Spleen (tissue), 11 donors: ENCODE measurements at regions not wholly inside any gene's neighbourhood (a gene's known extent, or its start where the extent isn't known, plus 50 kb on each side); places are given as distances from the start of the nearest gene placed in this dataset.

Source experiments
- DNase-seq: peaks from one replicate; pipeline ENCODE4 v3.0.0-alpha.2; 2020
- H3K27ac ChIP-seq, 8 donors: fragments of 200-600 bp; sonication (generic) in 7 of 8; 1 replicate in 4 of 8; 2 replicates in 4 of 8; pipeline versions ENCODE4 v1.5.0 to v1.8.0; 2016 to 2021; ENCODE audit warnings: inconsistent platforms in 4 of 8, mild to moderate bottlenecking in 4 of 8, moderate library complexity in 1 of 8
- H3K27me3 ChIP-seq, 7 donors: fragments of 200-600 bp; sonication (generic) in 6 of 7; replicated peaks in 1 of 7; 1 replicate in 4 of 7; 2 replicates in 3 of 7; pipeline versions ENCODE4 v1.5.0 to v1.8.0; 2016 to 2021; ENCODE audit warnings: inconsistent platforms in 3 of 7, mild to moderate bottlenecking in 1 of 7
- H3K36me3 ChIP-seq, 6 donors: fragments of 200-600 bp; sonication (generic) in 5 of 6; 1 replicate in 4 of 6; 2 replicates in 2 of 6; pipeline versions ENCODE4 v1.5.0 to v1.8.0; 2016 to 2021; ENCODE audit warnings: inconsistent platforms in 2 of 6
- H3K4me1 ChIP-seq, 6 donors: fragments of 200-600 bp; sonication (generic) in 5 of 6; 1 replicate in 3 of 6; 2 replicates in 3 of 6; pipeline versions ENCODE4 v1.5.0 to v1.8.0; 2016 to 2021; ENCODE audit warnings: inconsistent platforms in 3 of 6
- H3K4me3 ChIP-seq, 8 donors: fragments of 200-600 bp; sonication (generic) in 7 of 8; 1 replicate in 4 of 8; 2 replicates in 4 of 8; pipeline versions ENCODE4 v1.5.0 to v1.8.0; 2016 to 2021; ENCODE audit warnings: inconsistent platforms in 4 of 8, mild to moderate bottlenecking in 4 of 8, moderate library complexity in 2 of 8
- H3K9me3 ChIP-seq, 8 donors: fragments of 200-600 bp; sonication (generic) in 7 of 8; 1 replicate in 4 of 8; 2 replicates in 4 of 8; pipeline versions ENCODE4 v1.5.0 to v1.8.0; 2016 to 2021; ENCODE audit warnings: inconsistent platforms in 4 of 8
- CTCF ChIP-seq, 11 experiments: fragments of 200-600 bp in 7 of 11; fragments of 450-650 bp in 4 of 11; sonication (generic) in 4 of 11; IDR thresholded peaks in 8 of 11; conservative IDR thresholded peaks in 3 of 11; 1 replicate in 7 of 11; 2 replicates in 4 of 11; pipeline versions ENCODE4 v1.4.0 to v1.8.0; 2016 to 2021; ENCODE audit warnings: antibody characterized with exemption in 11 of 11, inconsistent platforms in 4 of 11, mild to moderate bottlenecking in 1 of 11
- POLR2A ChIP-seq, 3 donors: fragments of 450-650 bp; IDR thresholded peaks; one replicate each; pipeline ENCODE4 v1.5.1; 2017; ENCODE audit warnings: antibody characterized with exemption in 3 of 3, mild to moderate bottlenecking in 1 of 3
- POLR2AphosphoS5 ChIP-seq, 3 donors: sonication (generic); formaldehyde crosslinking; IDR thresholded peaks; one replicate each; pipeline ENCODE4 v1.5.1; 2017; ENCODE audit warnings: antibody characterized with exemption in 3 of 3
- WGBS, 5 donors: extraction: QIAGEN DNeasy Blood & Tissue Kit in 3 of 5; methylation state at CpG; one replicate each; pipeline versions ENCODE4 v1.1.5 to v1.1.7; 2013 to 2018; 5-methylcytosine and 5-hydroxymethylcytosine counted together
- intact Hi-C: fragments of 100-400 bp; cut with DNase I; formaldehyde crosslinking; loops from one replicate; pipeline ENCODE4 v1.15.0; 2023; ENCODE audit warnings: low total_unique reads
- donor health status: healthy with polysubstance abuse.
- donor health status: DM: no; HTN: no; CAD: no; lungs with moderate emphysema.
- donor health status: DM: no; HTN: no; CAD: no.
- donor health status: Bipolar disorder and iron deficiency.
- donor health status: healthy.
- donor health status: DM: no; HTN: no; CAD: no.
- donor health status: DM: yes; HTN: yes; CAD: no.

GRCh38 chr1:99429754-99430153, 165.5 kb downstream of the PLPPR4 start:
- TF ChIP-seq POLR2AphosphoS5 (IDR thresholded peaks at IDR 0.05) (no peak), CTCF (IDR thresholded peaks at IDR 0.05 in 8 of 11, conservative IDR thresholded peaks at IDR 0.05 in 3 of 11) (no peak)
- H3K27me3 ChIP-seq: no peaks in the 10 kb centered on the region
- H3K27ac ChIP-seq: no peak overlapping the region
- H3K4me3 ChIP-seq: no peak overlapping the region
- intact Hi-C loops: no loop called here
- DNase-seq: no peak
- WGBS, 5 donors: 77 to 89% (median 84%) methylated on average over 1 of the region's 1 CpG
- H3K9me3 ChIP-seq: peaks cover 0 to 5% (median 0%) of the 10 kb centered on the region in 8 donors
- H3K36me3 ChIP-seq: no peaks in the 10 kb centered on the region
- H3K4me1 ChIP-seq: no peaks in the 10 kb centered on the region

- H3K4me1 ChIP-seq: no peaks in the 10 kb centered on the region
- intact Hi-C loops: no loop called here
- 87 to 92% (median 89%) methylated on average over 4 of the region's 4 CpGs for WGBS, 5 donors
- H3K27me3 ChIP-seq: no peaks in the 10 kb centered on the region
- H3K4me3 ChIP-seq: no peak overlapping the region
- H3K27ac ChIP-seq: no peak overlapping the region
- no peaks in the 10 kb centered on the region for H3K36me3 ChIP-seq
- no peak for TF ChIP-seq POLR2AphosphoS5 (IDR thresholded peaks at IDR 0.05)
- no peak for TF ChIP-seq CTCF (IDR thresholded peaks at IDR 0.05 in 8 of 11, conservative IDR thresholded peaks at IDR 0.05 in 3 of 11)
- no peak for TF ChIP-seq POLR2A (IDR thresholded peaks at IDR 0.05)
- no peak for DNase-seq
- H3K9me3 ChIP-seq: no peaks in the 10 kb centered on the region
Observed at GRCh38 chr1:99438656-99439230, 174.5 kb downstream of the PLPPR4 start.

- WGBS, 5 donors: 79 to 90% (median 84%) methylated on average over 3 of the region's 3 CpGs
Observed at GRCh38 chr1:99439433-99440075, 175.3 kb downstream of the PLPPR4 start.

More at GRCh38 chr1:99439433-99440075, 175.3 kb downstream of the PLPPR4 start:
- Histone ChIP-seq H3K9me3 (peaks cover 0 to 3% (median 0%) of the 10 kb centered on the region in 8 donors), H3K27ac (no peak overlapping the region), H3K36me3 (no peaks in the 10 kb centered on the region), H3K4me3 (no peak overlapping the region), H3K27me3 (no peaks in the 10 kb centered on the region), H3K4me1 (no peaks in the 10 kb centered on the region)
- intact Hi-C loops: no loop called here
- TF ChIP-seq CTCF (IDR thresholded peaks at IDR 0.05 in 8 of 11, conservative IDR thresholded peaks at IDR 0.05 in 3 of 11): no peak
- DNase-seq: no peak
